ENCODE measurements at regions not wholly inside any gene's neighbourhood (a gene's known extent, or its start where the extent isn't known, plus 50 kb on each side); places are given as distances from the start of the nearest gene placed in this dataset.

DNA sequence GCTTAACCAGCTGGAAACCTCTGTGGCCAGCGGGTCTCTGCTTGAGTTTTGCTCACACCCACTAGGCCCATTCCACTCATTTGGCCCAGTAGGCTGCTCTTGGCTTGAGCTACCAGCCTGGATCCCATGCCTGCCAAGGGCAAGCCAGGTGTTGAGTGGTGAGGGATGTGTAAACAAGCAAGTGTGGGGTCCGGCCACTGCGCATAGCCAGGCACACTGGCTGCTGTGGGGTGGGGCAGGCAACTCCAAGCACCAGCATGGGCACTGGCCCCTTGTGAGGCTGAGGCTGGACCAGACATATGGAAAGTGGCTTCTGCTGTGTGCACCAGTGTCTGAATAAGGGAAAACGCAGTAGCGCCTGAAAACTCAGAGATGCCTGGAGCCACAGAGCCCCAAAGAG lies 732.7 kb downstream of the NR4A2 start:
- Histone ChIP-seq H3K4me2 (no peak overlapping the region), H3K27me3 (ENCODE audit: insufficient read depth) (no peaks in the 10 kb centered on the region), H3K9me3 (no peaks in the 10 kb centered on the region), H3K79me2 (ENCODE audit: insufficient read depth) (no peaks in the 10 kb centered on the region), H2AFZ (ENCODE audit: low read depth) (no peak overlapping the region), H4K20me1 (ENCODE audit: insufficient read depth) (no peaks in the 10 kb centered on the region), H3K4me1 (ENCODE audit: control insufficient read depth in 1 of 2, insufficient read depth in 2 of 2, low read depth in 1 of 2, low read length in 1 of 2) (no peaks in the 10 kb centered on the region), H3K27ac (ENCODE audit: low read depth in 2 of 2, low read length in 1 of 2) (no peak overlapping the region), H3K9me2 (no peaks in the 10 kb centered on the region), H3K36me3 (replicated peaks in 1 of 2; ENCODE audit: control insufficient read depth in 1 of 2, insufficient read depth in 2 of 2, low read length in 1 of 2) (no peaks in the 10 kb centered on the region), H3K9ac (no peak overlapping the region), H3F3A (replicated peaks; ENCODE audit: insufficient read depth) (no peaks in the 10 kb centered on the region), H3K4me3 (ENCODE audit: low read depth in 2 of 2, low read length in 1 of 2) (no peak overlapping the region)
- WGBS (ENCODE audit: low lambda C conversion rate): 6% methylated on average over 5 of the region's 5 CpGs
- ChIA-PET CTCF (no interaction called here), POLR2A (no interaction called here)
- no peak for TF ChIP-seq POLR2AphosphoS5 (IDR thresholded peaks at IDR 0.05; ENCODE audit: low read depth, low read length)
- TF ChIP-seq NRF1 (IDR thresholded peaks at IDR 0.05; ENCODE audit: low read depth, low read length): no peak
- no peak for TF ChIP-seq SIN3A (IDR thresholded peaks at IDR 0.05; ENCODE audit: borderline replicate concordance, low read depth, low read length)
- TF ChIP-seq, protein P1, sequence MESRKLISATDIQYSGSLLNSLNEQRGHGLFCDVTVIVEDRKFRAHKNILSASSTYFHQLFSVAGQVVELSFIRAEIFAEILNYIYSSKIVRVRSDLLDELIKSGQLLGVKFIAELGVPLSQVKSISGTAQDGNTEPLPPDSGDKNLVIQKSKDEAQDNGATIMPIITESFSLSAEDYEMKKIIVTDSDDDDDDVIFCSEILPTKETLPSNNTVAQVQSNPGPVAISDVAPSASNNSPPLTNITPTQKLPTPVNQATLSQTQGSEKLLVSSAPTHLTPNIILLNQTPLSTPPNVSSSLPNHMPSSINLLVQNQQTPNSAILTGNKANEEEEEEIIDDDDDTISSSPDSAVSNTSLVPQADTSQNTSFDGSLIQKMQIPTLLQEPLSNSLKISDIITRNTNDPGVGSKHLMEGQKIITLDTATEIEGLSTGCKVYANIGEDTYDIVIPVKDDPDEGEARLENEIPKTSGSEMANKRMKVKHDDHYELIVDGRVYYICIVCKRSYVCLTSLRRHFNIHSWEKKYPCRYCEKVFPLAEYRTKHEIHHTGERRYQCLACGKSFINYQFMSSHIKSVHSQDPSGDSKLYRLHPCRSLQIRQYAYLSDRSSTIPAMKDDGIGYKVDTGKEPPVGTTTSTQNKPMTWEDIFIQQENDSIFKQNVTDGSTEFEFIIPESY (IDR thresholded peaks at IDR 0.05; ENCODE audit: borderline replicate concordance, low read depth): no peak
- TF ChIP-seq, protein P2, sequence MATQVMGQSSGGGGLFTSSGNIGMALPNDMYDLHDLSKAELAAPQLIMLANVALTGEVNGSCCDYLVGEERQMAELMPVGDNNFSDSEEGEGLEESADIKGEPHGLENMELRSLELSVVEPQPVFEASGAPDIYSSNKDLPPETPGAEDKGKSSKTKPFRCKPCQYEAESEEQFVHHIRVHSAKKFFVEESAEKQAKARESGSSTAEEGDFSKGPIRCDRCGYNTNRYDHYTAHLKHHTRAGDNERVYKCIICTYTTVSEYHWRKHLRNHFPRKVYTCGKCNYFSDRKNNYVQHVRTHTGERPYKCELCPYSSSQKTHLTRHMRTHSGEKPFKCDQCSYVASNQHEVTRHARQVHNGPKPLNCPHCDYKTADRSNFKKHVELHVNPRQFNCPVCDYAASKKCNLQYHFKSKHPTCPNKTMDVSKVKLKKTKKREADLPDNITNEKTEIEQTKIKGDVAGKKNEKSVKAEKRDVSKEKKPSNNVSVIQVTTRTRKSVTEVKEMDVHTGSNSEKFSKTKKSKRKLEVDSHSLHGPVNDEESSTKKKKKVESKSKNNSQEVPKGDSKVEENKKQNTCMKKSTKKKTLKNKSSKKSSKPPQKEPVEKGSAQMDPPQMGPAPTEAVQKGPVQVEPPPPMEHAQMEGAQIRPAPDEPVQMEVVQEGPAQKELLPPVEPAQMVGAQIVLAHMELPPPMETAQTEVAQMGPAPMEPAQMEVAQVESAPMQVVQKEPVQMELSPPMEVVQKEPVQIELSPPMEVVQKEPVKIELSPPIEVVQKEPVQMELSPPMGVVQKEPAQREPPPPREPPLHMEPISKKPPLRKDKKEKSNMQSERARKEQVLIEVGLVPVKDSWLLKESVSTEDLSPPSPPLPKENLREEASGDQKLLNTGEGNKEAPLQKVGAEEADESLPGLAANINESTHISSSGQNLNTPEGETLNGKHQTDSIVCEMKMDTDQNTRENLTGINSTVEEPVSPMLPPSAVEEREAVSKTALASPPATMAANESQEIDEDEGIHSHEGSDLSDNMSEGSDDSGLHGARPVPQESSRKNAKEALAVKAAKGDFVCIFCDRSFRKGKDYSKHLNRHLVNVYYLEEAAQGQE (IDR thresholded peaks at IDR 0.05; ENCODE audit: low read depth, low read length): no peak
- no peak for TF ChIP-seq FOXJ3 (CRISPR knock-in tag; IDR thresholded peaks at IDR 0.05)
- TF ChIP-seq MXI1 (IDR thresholded peaks at IDR 0.05; ENCODE audit: low read depth, low read length): no peak
- TF ChIP-seq, protein P3, sequence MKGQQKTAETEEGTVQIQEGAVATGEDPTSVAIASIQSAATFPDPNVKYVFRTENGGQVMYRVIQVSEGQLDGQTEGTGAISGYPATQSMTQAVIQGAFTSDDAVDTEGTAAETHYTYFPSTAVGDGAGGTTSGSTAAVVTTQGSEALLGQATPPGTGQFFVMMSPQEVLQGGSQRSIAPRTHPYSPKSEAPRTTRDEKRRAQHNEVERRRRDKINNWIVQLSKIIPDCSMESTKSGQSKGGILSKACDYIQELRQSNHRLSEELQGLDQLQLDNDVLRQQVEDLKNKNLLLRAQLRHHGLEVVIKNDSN (IDR thresholded peaks at IDR 0.05; ENCODE audit: borderline replicate concordance, low read depth): no peak
- no peak for TF ChIP-seq CHD2 (IDR thresholded peaks at IDR 0.05; ENCODE audit: low read length, partially characterized antibody)
- no peak for TF ChIP-seq SMC3 (IDR thresholded peaks at IDR 0.05; ENCODE audit: low read depth, low read length)
- TF ChIP-seq JUND (IDR thresholded peaks at IDR 0.05): no peak
- TF ChIP-seq NFIC (IDR thresholded peaks at IDR 0.05; ENCODE audit: borderline replicate concordance): no peak
- TF ChIP-seq, protein P4, sequence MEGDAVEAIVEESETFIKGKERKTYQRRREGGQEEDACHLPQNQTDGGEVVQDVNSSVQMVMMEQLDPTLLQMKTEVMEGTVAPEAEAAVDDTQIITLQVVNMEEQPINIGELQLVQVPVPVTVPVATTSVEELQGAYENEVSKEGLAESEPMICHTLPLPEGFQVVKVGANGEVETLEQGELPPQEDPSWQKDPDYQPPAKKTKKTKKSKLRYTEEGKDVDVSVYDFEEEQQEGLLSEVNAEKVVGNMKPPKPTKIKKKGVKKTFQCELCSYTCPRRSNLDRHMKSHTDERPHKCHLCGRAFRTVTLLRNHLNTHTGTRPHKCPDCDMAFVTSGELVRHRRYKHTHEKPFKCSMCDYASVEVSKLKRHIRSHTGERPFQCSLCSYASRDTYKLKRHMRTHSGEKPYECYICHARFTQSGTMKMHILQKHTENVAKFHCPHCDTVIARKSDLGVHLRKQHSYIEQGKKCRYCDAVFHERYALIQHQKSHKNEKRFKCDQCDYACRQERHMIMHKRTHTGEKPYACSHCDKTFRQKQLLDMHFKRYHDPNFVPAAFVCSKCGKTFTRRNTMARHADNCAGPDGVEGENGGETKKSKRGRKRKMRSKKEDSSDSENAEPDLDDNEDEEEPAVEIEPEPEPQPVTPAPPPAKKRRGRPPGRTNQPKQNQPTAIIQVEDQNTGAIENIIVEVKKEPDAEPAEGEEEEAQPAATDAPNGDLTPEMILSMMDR (IDR thresholded peaks at IDR 0.05): no peak
- TF ChIP-seq GATA2 (CRISPR knock-in tag; IDR thresholded peaks at IDR 0.05): no peak
- DNase-seq: no peak
